NCI-H226 (cell line): ENCODE measurements at regions not wholly inside any gene's neighbourhood (a gene's known extent, or its start where the extent isn't known, plus 50 kb on each side); places are given as distances from the start of the nearest gene placed in this dataset.

Experiments
- DNase-seq: peaks from one replicate; pipeline ENCODE4 v3.0.0-alpha.2; 2015

DNA sequence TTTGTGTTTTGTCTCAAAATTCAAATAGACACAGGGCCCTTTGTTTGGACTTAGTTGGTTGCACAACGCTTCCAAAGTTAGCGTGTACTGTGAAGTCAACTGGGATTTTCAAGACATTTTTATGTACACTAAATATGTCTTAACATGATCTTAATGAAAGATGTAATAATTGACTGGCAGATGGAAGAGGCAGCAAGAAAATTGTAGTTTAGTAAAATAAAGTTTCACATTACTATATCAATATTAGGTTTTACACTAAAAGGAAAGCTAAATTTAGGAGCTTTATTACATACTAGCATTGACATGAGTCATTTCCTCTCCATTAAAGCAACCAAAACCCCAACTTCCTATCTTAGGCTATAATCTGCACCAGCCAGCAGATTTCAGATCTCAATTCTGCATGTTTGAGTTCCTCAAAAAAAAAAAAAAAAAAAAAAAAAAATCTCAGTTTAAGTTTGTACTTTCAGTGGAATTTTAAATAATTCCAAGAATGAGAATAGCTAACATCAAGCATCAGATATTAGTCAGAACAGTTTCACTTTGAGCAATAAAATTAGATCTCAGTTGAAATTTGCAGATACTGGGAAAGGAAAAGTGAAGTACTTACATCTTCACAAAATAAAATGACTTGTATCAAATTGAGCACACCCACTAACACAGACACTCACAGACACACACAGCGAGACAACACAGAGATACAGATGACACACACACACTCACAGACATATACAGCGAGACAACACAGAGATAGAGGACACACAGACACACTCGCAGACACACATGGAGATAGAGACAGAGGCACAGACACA lies 346.6 kb upstream of the KLF6 start:
- no peak for DNase-seq

DNA sequence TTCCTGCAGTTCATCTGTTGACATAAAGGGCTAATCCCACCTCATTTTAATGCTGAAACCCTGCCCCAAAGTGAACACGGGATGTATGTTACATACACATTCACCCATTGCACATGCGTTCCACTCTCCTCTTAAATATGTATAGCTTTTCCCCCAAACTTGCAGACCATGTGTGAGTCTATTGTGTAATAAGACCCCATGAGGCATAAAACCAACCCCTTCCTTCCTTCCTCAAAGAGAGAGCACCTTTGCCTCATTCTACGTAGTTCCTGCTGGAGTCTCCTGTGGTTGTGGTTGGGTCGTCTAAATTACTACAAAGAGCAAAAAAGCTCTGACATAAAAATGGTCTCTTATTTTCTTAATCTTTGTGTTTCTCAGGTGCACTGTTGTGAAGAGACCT lies 345.7 kb upstream of the KLF6 start:
- no peak for DNase-seq

DNA sequence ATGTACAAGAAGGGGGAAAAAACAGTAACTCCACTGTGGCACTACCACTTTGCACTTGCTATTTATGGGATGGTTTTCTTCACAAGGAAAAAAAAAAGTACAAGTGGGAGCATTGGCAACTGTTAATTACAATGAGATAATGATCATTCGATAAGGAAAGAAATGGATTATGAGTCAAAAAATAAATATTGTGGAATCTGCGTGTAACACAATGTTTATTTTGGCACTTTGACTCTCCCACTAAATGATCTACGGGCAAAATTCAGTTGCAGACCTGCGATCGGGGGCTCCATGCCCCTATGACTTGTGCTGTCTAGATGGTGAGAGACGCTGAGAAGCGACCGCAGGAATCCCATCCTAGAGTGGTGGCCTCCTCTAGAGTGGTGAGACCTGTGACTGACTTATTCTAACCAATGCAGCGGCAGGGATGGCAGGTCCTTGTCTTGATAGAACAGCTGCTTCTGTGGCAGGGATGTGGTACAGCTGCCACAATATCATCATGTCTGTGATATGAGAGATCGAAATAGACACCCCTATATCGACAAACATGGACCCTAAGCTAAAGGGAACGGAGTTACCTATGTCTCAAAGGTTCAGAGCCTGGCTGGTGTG lies 345.0 kb upstream of the KLF6 start:
- DNase-seq, result no peak

DNA sequence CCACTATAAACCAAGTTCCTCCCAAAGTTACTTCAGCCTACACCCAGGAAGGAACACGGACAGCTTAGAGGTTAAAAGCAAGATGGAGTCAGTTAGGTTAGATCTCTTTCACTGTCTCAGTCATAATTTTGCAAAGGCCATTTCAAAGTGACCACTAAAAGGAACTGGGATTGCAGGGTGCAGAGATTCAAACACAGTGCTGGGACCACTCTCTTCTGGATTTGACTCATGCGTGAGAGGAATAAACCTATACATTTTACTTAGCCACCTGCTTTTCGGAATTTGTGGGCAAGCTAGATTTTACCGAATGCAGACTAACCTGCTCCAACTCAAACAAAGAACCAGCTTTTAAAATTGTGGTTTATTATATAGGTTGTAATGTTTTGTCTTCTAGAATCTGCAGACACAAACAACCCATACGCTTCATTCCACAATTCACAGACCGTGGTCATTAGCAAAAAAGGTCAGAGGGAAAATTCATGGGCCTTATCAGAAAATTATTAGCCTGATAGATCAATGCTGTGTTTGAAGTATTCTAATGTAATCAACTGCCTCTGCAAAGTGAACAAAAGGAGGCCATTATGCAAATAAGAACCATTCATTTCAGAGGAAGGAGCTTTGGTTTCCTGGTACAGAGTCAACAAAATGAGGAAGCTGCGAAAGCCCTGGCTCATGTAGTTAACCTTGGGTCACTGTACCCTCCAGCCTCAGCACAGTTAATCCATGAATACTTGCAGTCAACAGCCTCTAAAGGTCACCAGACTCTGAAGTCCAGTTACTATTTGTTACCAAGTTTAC lies 342.7 kb upstream of the KLF6 start:
- no peak for DNase-seq

DNA sequence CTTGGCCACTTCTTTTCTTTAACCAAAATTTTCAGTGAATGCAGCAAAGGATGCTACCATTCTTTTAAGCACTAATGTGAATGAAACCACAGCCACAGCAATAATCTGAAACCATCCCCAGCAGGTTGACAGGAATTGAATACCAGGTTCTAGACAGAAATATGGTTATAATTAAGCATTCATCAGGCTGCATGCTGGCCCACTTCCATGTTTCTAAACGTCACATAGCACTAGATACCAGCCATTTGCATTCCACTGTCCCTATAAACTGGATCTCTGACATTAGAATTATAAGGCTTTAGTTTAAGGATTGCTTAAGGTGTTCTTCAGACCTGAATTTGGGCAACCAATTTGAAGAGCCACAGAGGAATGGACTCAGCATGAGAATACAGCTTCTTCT lies 340.8 kb upstream of the KLF6 start:
- no peak for DNase-seq

DNA sequence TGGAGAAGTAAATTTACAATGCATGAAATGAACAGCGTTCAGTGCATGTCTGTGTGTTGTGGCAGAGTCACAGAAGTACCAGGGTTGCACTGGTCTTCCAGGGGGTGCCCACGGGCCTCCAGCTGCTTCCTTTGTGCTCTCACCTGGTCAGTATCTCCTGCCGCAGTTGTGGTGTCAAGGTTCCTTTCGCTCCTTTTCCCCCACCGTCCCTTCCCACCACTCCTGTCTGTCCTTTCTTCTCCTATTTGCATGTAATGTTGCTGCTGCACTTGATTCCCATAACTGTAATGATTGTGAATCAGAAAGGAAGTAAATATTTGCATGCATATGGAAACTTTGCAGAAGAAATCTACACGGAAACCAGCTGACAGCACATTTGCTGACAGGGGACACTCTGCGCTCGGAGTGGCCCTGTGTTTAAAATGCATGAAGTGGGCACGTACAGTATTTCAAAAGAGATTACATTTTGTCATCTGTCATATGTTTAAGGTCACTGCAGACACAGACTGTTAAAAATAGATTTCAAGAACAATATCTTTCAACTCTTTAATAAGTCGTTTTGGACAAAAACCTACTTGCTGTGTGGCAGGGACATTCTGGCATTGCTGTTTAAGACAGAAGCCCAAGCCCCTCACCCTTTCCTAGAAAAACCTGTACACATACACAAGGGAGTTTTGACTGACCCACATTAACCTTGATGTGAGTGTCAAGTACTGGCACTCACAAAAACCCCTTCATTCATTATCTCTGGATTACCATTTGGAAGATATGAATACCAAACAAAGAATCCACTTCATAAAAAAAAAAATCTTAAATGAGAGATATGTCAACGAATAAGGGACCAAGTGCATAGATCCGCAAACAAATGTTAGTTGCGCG lies 336.7 kb upstream of the KLF6 start:
- DNase-seq, result no peak

DNA sequence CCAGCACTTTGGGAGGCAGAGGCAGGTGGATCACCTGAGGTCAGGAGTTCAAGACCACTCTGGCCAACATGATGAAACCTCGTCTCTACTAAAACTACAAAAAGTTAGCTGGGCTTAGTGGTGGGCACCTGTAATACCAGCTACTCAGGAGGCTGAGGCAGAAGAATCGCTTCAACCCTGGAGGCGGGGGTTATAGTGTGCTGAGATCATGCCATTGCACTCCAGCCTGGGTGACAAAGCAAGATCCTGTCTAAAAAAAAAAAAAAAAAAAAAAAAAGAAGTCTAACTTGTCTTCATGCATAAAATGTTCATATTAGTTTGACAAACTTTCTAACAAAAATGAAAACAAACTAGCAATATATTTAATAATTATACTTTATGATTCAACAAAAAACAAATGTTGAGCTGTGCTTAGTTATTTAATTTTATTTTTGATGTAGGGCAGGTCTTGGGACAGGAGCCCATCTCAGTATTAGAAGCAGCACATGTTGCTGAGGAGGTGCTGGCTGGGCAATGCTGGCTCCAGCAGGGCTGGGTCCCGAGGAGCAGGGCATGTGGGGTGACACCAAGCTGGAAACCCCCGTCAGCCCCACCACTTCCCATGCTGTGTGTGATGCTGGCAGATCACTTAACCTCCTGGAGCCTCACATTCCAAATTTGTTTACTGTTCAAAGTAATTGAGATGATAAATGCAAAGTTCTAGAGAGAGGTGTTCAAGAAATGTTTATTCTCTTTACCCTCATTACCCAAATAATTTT lies 335.3 kb upstream of the KLF6 start:
- DNase-seq, result no peak

DNA sequence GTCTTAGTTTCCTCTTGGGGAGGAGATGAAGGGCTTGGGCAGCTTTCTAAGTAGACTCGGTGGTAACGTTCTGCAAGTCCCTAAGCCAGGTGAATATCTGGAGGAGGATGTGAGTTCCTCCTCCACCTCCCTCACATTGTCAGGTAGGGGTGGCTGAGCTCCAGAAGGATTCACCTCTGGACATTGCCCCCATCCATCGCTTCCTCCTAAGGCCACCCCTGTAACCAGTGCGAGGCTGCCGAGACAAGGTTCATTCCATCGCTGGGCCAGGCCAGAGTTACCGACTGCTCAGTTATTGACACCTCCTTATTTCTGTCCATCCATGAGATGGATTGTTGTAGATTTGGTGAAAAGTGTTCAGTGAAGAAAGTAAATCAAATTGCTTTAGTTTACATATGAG lies 334.1 kb upstream of the KLF6 start:
- no peak for DNase-seq

DNA sequence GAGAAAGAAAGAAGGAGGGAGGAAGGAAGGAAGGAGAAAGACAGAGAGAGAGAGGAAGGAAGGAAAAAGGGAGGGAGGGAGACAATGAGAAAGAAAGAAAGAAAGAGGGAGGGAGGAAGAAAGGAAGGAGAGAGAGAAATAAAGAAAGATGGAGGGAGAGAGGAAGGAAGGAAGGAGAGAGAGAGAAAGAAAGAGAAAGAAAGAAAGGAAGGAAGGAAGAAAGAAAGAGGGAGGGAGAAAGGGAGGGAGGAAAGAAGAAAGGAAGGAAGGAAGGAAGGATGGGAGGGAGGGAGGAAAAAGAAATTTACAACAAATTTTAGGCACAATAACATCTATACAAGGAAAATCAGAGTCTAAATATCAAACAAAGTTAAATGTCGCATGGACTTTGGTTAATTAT lies 332.6 kb upstream of the KLF6 start:
- no peak for DNase-seq

DNA sequence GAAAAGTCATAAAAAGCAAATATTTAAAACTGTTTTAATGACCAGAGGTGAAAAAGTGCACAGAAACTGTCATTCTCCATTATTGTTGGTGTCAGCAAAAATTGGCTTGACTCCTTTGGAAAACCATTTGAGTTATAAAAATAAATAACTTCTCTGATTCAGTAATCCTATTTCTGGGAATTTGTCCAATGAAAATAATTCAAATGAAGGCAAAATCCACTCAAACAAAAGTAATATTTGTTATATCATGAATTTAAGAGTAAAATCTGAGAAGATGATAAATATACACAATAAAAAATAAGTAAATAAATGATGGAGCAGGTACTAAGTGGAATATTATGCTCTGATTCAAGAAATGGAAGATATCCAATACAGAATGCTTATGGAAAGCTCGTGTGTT lies 326.6 kb upstream of the KLF6 start:
- DNase-seq, result no peak

DNA sequence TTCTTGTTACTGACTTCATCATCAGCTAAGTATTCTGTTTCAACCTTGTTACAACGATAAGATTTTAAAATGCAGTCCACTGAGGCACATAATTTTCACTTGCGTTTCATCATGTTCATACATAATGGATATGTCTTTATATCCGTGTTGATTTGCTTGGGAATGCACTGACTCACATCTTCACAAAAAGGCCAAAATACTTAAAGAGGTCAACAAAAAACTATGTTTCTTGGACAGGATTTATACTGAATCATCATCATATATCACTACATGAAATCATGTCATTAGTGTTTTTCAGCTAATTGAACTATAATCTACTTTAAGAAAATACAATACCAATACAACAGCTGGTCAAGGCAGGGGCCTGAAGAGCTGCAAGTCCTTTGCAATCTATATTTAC lies 324.5 kb upstream of the KLF6 start:
- DNase-seq, result no peak

DNA sequence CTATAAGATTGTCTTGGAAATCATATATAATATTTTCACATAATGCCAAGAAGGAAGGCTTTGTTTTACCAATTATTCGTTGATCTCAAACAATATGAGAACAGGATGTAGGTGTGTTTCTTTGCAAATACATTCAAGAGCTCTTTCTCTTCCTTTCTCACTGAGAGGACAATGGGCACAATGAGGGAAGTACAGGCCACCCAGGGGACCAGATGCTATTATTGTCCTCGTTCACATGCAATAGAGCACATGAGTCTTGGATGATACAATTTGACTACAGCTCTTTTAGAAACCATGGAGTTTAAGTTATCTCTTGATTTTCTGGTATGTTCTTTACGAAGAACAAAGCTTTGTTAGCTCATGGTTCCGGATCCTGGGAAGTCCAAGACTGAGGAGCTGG lies 323.7 kb upstream of the KLF6 start:
- no peak for DNase-seq

DNA sequence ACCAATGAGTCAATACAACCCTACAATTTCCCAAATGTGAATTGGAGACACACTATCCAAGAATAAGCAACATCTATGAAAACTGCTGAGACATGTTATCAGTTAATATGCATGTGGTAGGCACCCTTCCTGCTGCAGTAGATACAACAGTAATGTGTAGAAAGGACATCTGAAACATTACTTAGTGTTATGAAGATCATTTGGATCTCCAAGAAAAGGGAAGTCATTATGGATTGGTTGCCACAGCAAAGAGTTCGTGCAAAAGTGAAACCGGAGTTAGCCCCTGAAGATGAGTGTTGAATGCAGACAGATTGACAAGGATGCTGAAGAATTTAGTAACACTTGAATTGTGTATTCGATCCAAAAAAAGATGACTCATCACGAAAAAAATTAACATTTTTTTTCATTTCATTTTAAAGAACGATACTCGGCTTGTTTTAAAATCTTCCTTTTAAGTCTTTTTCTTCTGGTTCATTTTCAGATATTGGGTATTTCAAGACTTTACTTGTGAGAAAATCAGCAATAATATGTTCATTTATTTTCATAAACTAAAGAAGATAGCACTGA lies 322.4 kb upstream of the KLF6 start:
- no peak for DNase-seq

DNA sequence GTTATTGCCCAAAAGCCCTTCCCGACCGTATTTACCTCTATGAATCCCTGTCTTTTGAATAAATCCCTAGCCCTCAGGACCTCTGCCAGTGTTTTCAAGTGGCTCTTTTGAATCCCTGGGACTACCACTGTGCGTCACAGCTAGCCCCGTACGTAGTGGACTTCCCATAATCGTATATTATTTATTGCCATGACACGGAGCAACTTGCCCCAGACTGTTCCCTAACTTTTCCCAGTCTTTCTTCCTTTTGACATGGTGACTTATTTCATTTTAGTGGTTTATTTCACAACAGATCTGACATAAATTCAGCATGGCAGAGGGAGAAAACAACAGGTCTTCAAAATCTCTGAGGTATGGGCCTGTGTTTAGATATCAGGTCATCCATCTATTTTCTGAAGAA lies 318.6 kb upstream of the KLF6 start:
- no peak for DNase-seq

DNA sequence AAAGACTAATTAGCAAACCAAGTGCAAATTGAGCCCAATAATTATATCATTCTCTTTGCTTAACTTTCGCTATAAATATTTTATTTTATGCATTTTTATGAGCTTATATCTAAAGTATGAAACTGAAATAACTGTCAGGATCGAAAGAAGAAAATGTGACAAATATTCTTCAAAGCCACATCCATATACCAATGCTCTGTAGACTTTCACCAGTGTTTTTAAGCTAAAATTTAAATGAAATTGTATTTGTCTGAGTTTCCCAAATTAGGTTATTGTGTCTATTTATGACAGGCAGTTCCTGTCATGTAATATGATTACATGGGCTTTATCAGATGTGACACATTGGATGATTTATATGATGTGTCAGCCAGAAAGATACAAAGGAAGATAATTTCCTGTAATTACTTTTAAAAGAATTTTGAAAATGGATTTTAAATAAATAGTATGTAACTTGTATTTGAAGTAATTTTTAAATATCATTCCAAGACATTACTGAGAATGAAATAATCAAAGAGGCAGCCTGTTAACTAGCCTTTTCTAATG lies 317.9 kb upstream of the KLF6 start:
- no peak for DNase-seq

DNA sequence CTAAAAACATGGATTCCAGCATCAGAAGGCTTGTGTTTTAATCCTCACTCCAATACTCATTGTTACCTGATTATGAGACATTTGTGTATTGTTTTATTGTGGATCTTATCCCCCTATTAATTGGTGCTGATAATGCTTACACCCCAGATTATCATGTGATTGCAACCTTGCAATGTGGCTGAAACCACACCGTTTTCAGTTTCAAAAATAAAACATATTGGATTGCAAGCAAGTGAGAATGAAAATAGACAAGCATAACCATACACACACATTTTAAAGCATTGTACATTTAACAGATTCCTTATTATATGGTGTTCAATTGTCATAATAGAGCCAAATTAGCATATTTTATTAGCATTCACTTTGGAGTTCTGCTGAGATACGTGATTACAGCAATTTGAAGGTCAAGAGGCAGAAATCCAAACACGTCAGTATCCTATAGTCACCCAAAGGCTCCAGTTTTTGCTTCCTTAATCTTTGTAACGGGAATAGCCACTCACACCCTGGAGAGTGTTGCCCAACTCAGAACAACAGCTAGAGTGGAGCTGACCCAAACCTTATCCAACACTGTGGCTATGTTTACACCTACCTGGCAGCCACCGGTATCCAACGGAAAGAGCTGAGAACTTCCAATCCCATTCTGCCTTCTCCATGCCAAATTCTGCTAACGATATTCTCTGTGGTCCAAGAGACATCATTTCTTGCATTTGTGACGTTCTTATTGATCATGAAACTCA lies 317.1 kb upstream of the KLF6 start:
- DNase-seq, result no peak

DNA sequence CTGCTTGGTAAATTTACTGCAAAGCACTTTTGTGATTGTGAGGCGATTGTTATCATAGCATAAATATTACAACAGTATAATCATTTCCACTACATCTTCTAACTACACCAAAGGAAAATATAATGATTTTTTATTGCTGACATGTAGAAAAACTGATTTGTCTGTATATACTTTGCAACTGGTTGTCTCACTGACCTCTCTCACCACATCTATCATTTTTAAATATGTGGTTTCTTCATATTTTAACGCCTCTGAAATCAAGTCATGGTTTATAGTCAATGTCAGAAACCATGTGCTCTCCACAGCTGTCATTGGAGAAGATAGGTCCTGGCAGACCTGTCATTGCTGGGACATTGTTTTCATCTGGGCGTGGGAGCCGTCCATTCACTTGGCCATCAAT lies 315.4 kb upstream of the KLF6 start:
- no peak for DNase-seq

DNA sequence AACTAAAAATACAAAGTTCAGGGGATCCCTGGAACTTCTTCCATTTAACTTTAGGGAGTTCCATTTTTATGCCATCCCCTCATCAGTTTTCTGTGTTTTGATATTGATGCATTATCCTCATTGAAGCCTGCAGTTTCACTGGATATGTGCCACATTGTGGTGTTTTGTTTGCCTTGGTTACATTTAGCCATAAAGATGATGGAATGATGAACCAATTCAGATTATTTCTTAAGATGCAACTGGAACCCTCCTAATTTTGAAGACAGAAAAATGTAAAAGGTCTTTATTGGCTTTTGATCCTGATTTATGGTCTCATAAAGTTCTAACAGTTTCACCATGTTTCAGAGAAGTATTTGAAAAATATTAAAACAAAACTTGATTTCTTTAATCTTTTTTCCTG lies 314.2 kb upstream of the KLF6 start:
- no peak for DNase-seq

DNA sequence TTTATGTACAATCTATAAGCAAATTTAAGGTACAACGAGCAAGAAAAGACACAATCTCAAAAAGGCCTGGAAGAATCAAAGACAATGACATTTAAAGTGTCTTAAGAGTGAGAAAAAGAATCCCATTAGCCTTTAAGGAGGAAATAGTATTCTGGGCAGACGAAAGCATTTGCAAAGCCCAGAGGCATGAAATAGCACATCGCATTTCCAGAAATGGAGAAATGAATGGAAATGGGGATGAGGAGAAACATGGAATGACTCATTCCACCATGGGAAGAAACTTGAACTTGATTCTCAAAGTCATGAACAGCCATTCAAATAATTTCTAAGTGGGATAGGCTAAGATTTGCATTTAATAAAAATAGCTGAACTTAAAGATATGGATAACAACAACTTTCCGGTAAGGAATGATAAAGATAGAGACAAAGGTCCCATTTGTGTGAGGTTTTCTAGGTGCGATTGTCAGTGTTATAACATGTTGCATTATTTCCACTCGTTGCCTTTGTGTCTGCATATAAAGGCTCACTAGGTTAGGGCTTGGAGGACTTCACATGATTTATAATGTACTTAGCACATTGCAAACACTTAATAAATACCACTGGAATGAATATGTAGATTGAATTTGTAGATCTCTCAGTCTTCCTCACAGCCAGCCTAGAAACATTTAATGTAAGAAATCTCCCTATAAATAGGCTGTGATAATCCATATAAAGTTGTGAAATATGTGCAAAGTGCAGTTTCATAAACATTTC lies 310.3 kb upstream of the KLF6 start:
- DNase-seq, result no peak

DNA sequence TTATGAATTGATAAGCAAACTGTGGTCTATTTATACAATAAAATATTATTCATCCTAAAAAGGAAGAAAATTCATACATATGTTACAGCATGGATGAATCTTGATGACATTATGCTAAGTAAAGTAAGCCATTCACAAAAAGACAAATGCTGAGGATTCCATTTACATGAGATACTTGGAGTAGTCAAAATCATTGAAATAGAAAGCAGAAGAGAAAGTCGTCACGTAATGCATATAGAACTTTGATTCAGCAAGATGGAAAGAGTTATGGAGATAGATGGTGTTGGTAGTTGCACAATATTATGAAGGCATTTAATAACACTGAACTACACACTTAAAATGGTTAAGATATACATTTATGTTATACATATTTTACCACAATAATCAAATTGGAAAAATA lies 309.7 kb upstream of the KLF6 start:
- DNase-seq, result no peak
